ENCODE measurements at regions not wholly inside any gene's neighbourhood (a gene's known extent, or its start where the extent isn't known, plus 50 kb on each side); places are given as distances from the start of the nearest gene placed in this dataset.

- TF ChIP-seq CTCF (IDR thresholded peaks at IDR 0.05 in 4 of 5, conservative IDR thresholded peaks at IDR 0.05 in 1 of 5) (peak in 1 of 5 experiments; percentile 23), POLR2A (IDR thresholded peaks at IDR 0.05) (no peak)
Measured at GRCh38 chr1:229972600-229973296, 94.3 kb upstream of the GALNT2 start.
